Hepatocyte (in vitro differentiated cells): ENCODE measurements at regions not wholly inside any gene's neighbourhood (a gene's known extent, or its start where the extent isn't known, plus 50 kb on each side); places are given as distances from the start of the nearest gene placed in this dataset.

ENCODE experiments used
- CTCF ChIP-seq: fragments of 200-600 bp; sonication (generic); IDR thresholded peaks from 2 replicates; pipeline ENCODE4 v1.5.1; 2016; ENCODE audit warnings: antibody characterized with exemption, mild to moderate bottlenecking; ENCODE audit not compliant: poor library complexity
- EZH2phosphoT487 ChIP-seq: fragments of 200-600 bp; sonication (generic); IDR thresholded peaks from one replicate; pipeline ENCODE4 v1.6.1; 2018; ENCODE audit warnings: antibody characterized with exemption, mild to moderate bottlenecking, low read depth, moderate library complexity; ENCODE audit not compliant: unreplicated experiment, severe bottlenecking

DNA sequence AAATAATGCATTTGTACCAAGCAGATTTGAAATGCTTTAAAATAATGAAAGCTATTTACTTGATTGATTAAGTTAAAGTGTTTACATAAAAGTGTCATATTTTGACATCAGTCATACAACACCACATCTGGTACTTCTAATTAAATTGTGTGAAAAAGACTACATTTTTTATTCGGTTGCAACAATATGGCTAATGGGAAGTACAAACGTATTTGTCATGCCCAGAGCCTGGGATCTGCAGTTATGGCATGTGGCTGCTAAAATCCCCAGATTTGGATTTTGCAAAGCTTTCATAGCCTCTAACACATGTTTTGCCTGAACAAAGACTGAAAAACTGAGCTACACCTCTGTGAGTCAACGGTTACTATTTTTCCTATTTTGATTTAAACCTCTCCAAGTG is 66.6 kb downstream of the LLPH start:
- TF ChIP-seq CTCF (no peak), EZH2phosphoT487 (no peak)
